Activated CD4-positive, CD25-positive, alpha-beta regulatory T cell treated with anti-CD3 and anti-CD28 coated beads, Interleukin-2, amount 50 U/mL, for 24 hours (primary cell): ENCODE measurements at regions not wholly inside any gene's neighbourhood (a gene's known extent, or its start where the extent isn't known, plus 50 kb on each side); places are given as distances from the start of the nearest gene placed in this dataset.

ENCODE experiments used
- ATAC-seq, 2 donors: fragments of 150-1000 bp; cut with Tn5 transposase; one replicate each; pipeline ENCODE4 v1.10.0; 2021; ENCODE audit warnings: mild to moderate bottlenecking in 1 of 2, moderate library complexity in 1 of 2

- ATAC-seq, result no peak
Measured at GRCh38 chr5:86039351-86039750, 578.4 kb upstream of the COX7C start.

- ATAC-seq, result no peak
Measured at GRCh38 chr5:86070719-86071118, 547.0 kb upstream of the COX7C start.

DNA sequence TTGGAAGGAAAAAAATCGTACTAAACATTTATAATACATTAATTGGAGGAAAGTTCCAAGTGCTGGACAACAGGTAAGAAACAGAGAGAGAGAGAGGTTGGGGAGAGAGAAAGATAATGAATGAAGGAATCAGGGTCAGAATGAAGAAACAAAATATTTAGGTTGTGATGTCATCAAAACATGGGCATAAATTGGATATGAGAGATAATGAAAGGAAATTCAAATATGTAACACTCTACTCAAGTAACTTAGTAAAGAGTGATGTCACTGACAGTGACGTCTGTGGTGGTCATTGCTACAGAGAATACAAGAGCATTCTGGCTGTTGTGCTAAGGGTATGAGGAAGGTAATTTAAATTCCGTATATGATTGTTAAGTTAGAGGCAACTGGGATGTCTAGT is 543.4 kb upstream of the COX7C start:
- no peak for ATAC-seq

- ATAC-seq, result no peak
Measured at GRCh38 chr5:86075139-86075538, 542.6 kb upstream of the COX7C start.

DNA sequence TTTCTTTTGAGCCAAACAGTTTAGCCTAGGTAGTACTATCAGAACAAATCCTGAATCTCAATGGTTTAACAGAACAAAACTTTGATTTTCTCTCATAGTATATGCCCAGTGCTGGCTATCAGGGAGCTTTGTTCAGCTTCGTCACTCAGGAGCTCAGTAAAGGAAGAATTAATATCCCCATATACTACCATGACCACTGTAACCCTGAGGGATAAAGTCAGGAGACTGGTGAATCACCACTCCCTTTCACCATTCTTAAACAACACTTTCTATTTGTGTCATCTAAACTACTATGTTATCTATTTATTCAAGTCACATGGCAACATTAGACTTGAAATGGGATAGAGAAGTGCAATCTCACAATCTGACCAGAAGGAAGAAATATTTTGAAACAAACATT is 522.6 kb upstream of the COX7C start:
- no peak for ATAC-seq

DNA sequence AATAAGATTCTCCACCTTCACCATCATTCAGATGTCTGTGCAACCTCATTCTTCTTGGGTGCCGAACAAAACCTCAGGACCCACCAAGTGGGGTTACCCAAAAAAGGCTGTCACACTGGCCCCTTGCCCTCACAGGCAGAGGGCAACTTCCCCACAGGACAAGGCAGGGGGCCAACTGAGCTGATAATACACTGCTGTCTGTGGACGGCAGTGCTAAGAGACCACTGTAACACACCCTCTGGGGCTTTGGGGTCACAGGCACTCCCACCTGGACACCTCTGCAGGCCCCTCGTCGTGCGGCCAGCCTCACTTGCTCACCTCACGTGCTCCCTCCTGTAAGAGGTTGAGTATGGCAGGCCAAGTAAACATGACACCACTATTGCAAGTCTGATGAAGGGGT is 515.8 kb upstream of the COX7C start:
- no peak for ATAC-seq

- no peak for ATAC-seq
Measured at GRCh38 chr5:86108825-86109224, 508.9 kb upstream of the COX7C start.

DNA sequence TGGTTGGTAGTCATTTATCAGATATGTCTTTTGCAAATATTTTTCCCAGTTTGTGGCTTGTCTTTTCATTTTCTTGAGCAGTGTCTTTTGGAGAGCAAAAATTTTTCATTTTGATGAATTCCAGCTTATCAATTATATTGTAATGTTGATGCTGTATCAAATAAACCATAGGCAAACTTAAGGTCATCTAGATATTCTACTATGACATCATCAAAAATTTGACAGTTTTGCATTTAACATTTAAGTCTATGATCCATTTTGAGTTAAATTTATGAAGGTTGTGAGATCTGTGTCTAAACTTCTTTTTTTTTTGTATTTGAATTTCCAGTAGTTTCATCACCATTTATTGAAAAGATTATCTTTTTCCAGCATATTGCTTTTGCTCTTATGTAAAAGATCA is 505.5 kb upstream of the COX7C start:
- ATAC-seq, result no peak

DNA sequence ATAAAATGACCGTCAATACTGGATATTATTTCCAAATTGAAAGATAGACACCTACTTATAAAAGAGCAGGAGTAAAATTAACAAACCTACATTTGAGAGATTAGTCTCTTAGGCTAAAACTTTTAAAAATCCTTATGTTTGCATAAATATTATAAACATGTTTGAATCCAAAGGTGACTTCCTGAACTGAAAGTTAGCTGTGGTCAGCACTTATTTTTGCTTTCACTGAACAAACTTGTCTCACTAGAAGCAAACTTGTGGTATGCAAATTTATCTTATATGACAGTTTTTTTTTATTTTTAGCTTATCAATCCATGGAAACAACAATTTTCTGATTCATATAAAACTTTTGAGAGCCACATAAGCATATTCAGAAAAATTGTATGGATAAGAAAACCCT is 502.6 kb upstream of the COX7C start:
- ATAC-seq, result no peak

GRCh38 chr5:86118542-86118941 is 499.2 kb upstream of the COX7C start:
- no peak for ATAC-seq

DNA sequence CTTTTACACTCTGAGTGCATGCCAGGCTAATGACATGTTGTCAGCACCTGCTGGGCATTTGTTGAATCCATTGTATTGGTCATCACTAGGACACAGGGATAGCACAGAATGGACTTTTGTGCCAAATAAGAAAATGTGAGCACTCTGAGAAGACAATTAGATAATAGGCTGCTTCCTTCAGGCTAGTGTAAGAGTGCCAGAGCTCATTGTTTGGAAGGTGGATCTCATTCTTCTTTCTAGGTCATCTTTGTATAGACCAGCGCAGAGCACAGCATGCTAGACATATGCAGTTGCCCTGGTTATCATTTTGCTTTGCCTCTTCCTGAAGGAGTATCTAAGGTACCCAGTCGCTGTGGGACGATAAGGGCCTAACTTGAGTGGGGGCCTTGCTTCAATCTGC is 493.4 kb upstream of the COX7C start:
- ATAC-seq, result no peak

- no peak for ATAC-seq
Measured at GRCh38 chr5:86125731-86126601, 491.8 kb upstream of the COX7C start.

DNA sequence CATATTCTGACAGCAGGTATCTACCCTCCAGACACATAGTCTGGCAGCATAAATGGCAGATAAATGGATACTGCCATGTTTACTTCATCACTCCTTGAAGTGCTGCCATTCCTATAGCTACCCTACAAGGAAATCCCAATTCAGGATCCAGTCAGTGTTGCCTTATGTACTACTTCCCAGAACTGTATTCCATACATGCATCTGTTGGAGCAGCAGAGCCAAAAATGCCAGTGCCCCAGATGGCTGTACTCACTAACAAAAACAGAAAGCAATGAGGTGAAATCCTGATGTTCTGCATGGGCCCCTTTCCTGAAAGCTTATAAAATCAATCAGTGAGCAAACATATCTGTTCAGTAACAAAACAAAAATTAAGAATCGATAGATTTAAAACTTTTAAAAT is 490.0 kb upstream of the COX7C start:
- no peak for ATAC-seq

DNA sequence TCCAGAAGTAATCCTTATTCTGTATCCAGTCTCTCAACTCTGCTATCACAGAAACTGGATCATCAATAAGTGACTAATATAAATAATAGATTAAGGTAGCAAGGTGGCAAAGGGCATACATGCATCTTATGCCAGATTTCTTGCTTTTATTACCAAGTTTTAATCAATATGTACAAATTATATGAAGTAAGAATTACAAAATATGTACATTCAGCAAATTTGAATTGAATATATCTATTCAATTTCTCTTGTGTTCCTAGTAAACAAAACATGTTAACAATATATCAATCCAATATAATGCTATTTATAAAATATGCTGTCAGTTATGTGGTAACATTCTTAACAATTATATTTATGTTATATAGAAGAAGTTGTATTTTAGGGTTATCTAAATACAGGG is 488.7 kb upstream of the COX7C start:
- no peak for ATAC-seq

DNA sequence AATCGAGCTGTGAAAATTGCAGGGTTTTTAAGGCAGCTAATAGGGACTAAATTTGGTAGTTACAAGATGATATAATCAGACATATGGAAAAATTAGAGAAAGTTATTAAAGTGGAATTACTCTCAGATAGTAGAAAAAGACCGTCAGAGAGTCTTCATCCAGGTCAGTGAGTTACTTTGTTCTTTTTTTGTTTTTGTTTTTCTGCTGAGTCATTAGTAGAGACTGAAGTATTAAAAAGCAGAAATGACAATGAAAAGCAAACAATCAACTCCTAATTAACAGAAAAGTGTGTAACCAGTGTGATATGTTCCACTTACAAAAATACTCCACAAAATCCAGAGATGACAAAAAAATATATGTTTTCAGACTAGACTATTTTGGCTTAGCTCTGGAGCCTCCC is 480.4 kb upstream of the COX7C start:
- ATAC-seq, result no peak

GRCh38 chr5:86143837-86144236 is 473.9 kb upstream of the COX7C start:
- ATAC-seq, result no peak

- ATAC-seq, result no peak
Measured at GRCh38 chr5:86152988-86153560, 464.7 kb upstream of the COX7C start.

DNA sequence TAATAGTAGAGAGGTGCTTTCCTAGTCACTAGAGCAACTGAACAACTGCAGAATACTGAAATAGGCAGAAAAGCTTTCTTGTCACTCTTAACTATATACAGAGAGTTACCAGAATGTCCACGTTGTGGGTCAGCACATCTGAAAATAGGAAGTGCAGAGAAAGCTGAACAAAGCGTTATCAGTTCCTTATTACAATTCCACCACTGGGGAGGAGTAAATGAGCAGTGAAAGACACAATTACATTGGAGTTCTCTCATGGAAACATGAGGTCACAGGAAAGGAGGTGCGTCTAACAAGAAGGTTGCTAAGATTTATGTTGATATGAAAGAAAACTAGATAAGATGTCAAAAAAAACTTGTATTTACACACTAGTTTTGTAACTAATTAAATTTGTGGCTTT is 461.9 kb upstream of the COX7C start:
- no peak for ATAC-seq

DNA sequence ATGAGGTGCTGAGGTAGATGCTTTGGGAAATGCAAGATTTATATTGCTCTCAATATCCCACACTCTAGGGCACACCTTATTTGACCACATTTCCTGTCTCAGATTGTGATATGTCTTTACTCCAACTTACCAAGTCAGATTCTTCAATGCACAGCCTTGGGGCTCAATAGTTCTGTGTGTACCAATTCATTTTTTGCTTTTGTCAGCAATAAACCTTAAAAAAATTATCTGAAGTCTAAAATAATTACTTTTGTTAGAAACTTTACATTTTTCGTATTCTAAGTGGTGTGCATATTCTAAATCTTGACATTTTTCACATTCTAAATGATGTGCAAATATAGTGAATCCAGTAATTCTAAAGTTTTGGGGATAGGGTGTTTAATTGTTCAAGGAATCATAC is 447.5 kb upstream of the COX7C start:
- no peak for ATAC-seq

GRCh38 chr5:86175224-86175623 is 442.5 kb upstream of the COX7C start:
- ATAC-seq, result peak in 1 of 2 donors; percentile 48

GRCh38 chr5:86199287-86199686 is 418.5 kb upstream of the COX7C start:
- no peak for ATAC-seq

DNA sequence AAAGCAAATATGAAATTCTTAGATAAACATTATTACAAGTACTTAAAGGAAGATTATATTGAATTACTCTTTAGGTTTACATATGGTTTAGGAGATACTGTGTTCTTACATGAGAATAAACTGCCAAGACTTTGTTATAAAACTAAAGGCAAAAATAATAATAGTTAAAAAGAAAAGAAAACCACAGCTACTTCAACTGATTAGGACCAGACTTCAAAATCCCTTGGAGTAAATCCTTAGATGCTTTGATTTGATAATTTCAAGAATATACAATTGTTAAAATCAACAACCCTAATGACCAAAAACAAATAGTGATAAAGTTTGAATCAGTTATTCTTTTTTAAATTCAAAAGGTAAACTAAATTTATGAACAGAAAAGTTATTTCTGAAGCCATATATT is 389.6 kb upstream of the COX7C start:
- ATAC-seq, result no peak

DNA sequence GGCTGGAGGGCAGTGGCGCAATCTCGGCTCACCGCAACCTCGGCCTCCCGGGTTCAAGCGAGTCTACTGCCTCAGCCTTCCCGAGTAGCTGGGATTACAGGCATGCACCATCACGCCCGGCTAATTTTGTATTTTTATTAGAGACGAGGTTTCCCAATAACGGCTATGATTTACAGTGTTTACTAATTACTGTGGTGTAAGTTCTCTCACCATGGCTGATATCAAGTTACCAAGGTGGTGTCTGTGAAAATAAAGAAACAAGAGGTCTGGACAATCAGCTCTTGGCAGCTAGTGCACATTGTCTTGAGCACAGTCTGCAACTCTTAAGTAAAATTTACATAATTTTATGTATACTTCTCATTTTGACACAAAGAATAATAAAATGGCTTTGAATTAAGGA is 385.5 kb upstream of the COX7C start:
- no peak for ATAC-seq

GRCh38 chr5:86244153-86244552 is 373.6 kb upstream of the COX7C start:
- ATAC-seq, result no peak

- ATAC-seq, result no peak
Measured at GRCh38 chr5:86257871-86258270, 359.9 kb upstream of the COX7C start.
